Hindlimb muscle (tissue), 1 donor: ENCODE measurements at regions not wholly inside any gene's neighbourhood (a gene's known extent, or its start where the extent isn't known, plus 50 kb on each side); places are given as distances from the start of the nearest gene placed in this dataset.
"Not testable (repeated sequence)": the region's sequence is repeated elsewhere in the genome, so short reads cannot be mapped to it uniquely, and the experiment has no call there.

Experiments used
- DNase-seq: peaks from one replicate; pipeline ENCODE4 v3.0.0-alpha.2; 2013

- no peak for DNase-seq
Observed at GRCh38 chr3:55296030-55296429, 191.1 kb downstream of the WNT5A start.

GRCh38 chr3:55294557-55294956, 192.5 kb downstream of the WNT5A start:
- DNase-seq: no peak

GRCh38 chr3:55292360-55292759, 194.7 kb downstream of the WNT5A start:
- no peak for DNase-seq

- DNase-seq: no peak
Observed at GRCh38 chr3:55288657-55289056, 198.4 kb downstream of the WNT5A start.

GRCh38 chr3:55286693-55287092, 200.4 kb downstream of the WNT5A start:
- no peak for DNase-seq

- no peak for DNase-seq
Observed at GRCh38 chr3:55285156-55285555, 201.9 kb downstream of the WNT5A start.

- no peak for DNase-seq
Observed at GRCh38 chr3:55283441-55283925, 203.6 kb downstream of the WNT5A start.

GRCh38 chr3:55282994-55283393, 204.1 kb downstream of the WNT5A start:
- no peak for DNase-seq

- no peak for DNase-seq
Observed at GRCh38 chr3:55272031-55272645, 215.0 kb downstream of the WNT5A start.

GRCh38 chr3:55271549-55271948, 215.6 kb downstream of the WNT5A start:
- no peak for DNase-seq

- DNase-seq: no peak
Observed at GRCh38 chr3:55270976-55271375, 216.1 kb downstream of the WNT5A start.

GRCh38 chr3:55269636-55270035, 217.5 kb downstream of the WNT5A start:
- no peak for DNase-seq

- DNase-seq: no peak
Observed at GRCh38 chr3:55269096-55269495, 218.0 kb downstream of the WNT5A start.

GRCh38 chr3:55267206-55267930, 219.7 kb downstream of the WNT5A start:
- no peak for DNase-seq

GRCh38 chr3:55264919-55265318, 222.2 kb downstream of the WNT5A start:
- no peak for DNase-seq

GRCh38 chr3:55252921-55253320, 234.2 kb downstream of the WNT5A start:
- DNase-seq: no peak

GRCh38 chr3:55249156-55249555, 237.9 kb downstream of the WNT5A start:
- not testable (repeated sequence) for DNase-seq

GRCh38 chr3:55247666-55248065, 239.4 kb downstream of the WNT5A start:
- DNase-seq: no peak

- peak; percentile 36 for DNase-seq
Observed at GRCh38 chr3:55246033-55246432, 241.1 kb downstream of the WNT5A start.

GRCh38 chr3:55245351-55245750, 241.8 kb downstream of the WNT5A start:
- peak; percentile 11 for DNase-seq

- DNase-seq: no peak
Observed at GRCh38 chr3:55244247-55244646, 242.9 kb downstream of the WNT5A start.

- DNase-seq: no peak
Observed at GRCh38 chr3:55243678-55244077, 243.4 kb downstream of the WNT5A start.

- DNase-seq: no peak
Observed at GRCh38 chr3:55242921-55243320, 244.2 kb downstream of the WNT5A start.

GRCh38 chr3:55241098-55241497, 246.0 kb downstream of the WNT5A start:
- DNase-seq: no peak
